Right lobe of liver (tissue), 6 donors: ENCODE measurements at regions not wholly inside any gene's neighbourhood (a gene's known extent, or its start where the extent isn't known, plus 50 kb on each side); places are given as distances from the start of the nearest gene placed in this dataset.
"Not testable (repeated sequence)": the region's sequence is repeated elsewhere in the genome, so short reads cannot be mapped to it uniquely, and the experiment has no call there.

ENCODE experiments used
- ATAC-seq, 4 donors: fragments of 200-7000 bp; cut with Tn5 transposase; one replicate each; pipeline ENCODE4 v1.9.1; 2020; ENCODE audit warnings: mild to moderate bottlenecking in 4 of 4, moderate library complexity in 4 of 4
- DNase-seq, 3 donors: peaks; one replicate each; pipeline ENCODE4 v3.0.0-alpha.2; 2020
- H3K27ac ChIP-seq, 3 donors: fragments of 200-600 bp; one replicate each; pipeline ENCODE4 v1.8.0; 2022
- H3K27me3 ChIP-seq, 2 donors: fragments of 200-600 bp; one replicate each; pipeline ENCODE4 v1.8.0; 2022
- H3K36me3 ChIP-seq, 4 donors: fragments of 200-600 bp; sonication (generic) in 1 of 4; one replicate each; pipeline versions ENCODE4 v1.5.1 to v1.8.0; 2017 to 2022; ENCODE audit warnings: control low read depth in 1 of 4
- H3K4me1 ChIP-seq, 4 donors: fragments of 200-600 bp; sonication (generic) in 1 of 4; one replicate each; pipeline versions ENCODE4 v1.5.1 to v1.8.0; 2017 to 2022; ENCODE audit warnings: control low read depth in 1 of 4
- H3K4me3 ChIP-seq, 3 donors: fragments of 200-600 bp; one replicate each; pipeline ENCODE4 v1.8.0; 2022
- H3K9me3 ChIP-seq, 4 donors: fragments of 200-600 bp; sonication (generic) in 1 of 4; one replicate each; pipeline versions ENCODE4 v1.5.1 to v1.8.0; 2017 to 2022; ENCODE audit warnings: control low read depth in 1 of 4
- POLR2A ChIP-seq: fragments of 450-650 bp; IDR thresholded peaks from one replicate; pipeline ENCODE4 v1.6.1; 2017; ENCODE audit warnings: antibody characterized with exemption, mild to moderate bottlenecking
- WGBS: methylation state at CpG from one replicate; pipeline ENCODE4 v1.1.6; 2018; ENCODE audit warnings: low coverage, low lambda C conversion rate; ENCODE audit not compliant: insufficient coverage; ENCODE audit errors: missing lambda C conversion rate; 5-methylcytosine and 5-hydroxymethylcytosine counted together
- intact Hi-C, 2 donors: fragments of 100-400 bp; cut with DNase I; formaldehyde crosslinking; loops; one replicate each; pipeline versions ENCODE4 v1.11.2 to v1.14.1; 2022
- TF ChIP-seq, protein P1 (sequence below), 4 donors: fragments of 200-600 bp in 3 of 4; fragments of 450-650 bp in 1 of 4; IDR thresholded peaks; one replicate each; pipeline versions ENCODE4 v1.5.1 to v1.8.0; 2016 to 2022; ENCODE audit warnings: antibody characterized with exemption in 4 of 4, mild to moderate bottlenecking in 2 of 4
- donor health status: DM: no; HTN: yes; CAD: no.
- donor health status: DM: no; HTN: no; CAD: no.
- donor health status: DM: no; HTN: no; CAD: no.
- donor health status: DM: no; HTN: yes; CAD: no.
- donor health status: DM: no; HTN: yes; CAD: no.

DNA sequence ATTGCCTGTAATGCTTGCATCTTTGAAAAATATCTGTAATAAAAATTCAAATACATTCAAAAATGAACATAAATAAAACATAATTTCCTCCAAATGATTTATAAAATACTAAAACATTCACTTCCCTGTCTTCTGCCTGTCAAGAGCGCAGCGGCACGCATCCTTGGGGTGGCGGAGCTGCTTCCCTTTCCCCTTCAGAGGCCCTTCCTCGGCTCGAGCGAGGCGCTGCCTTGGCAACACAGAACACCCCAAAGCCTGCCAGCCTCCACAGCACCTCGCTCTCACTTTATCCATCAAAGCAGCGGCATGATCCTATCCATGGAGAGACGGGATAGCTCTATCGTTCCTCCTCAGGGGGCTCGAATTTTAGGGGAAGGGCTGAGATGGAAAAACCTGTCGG is 146.2 kb downstream of the GXYLT1 start:
- Histone ChIP-seq H3K4me1 (no peaks in the 10 kb centered on the region), H3K36me3 (no peaks in the 10 kb centered on the region), H3K27ac (no peak overlapping the region), H3K4me3 (no peak overlapping the region), H3K27me3 (no peaks in the 10 kb centered on the region), H3K9me3 (no peaks in the 10 kb centered on the region)
- no peak for ATAC-seq
- WGBS = 61% methylated on average over 12 of the region's 14 CpGs
- no peak for DNase-seq
- intact Hi-C loops = no loop called here
- TF ChIP-seq POLR2A = no peak
- TF ChIP-seq, protein P1, sequence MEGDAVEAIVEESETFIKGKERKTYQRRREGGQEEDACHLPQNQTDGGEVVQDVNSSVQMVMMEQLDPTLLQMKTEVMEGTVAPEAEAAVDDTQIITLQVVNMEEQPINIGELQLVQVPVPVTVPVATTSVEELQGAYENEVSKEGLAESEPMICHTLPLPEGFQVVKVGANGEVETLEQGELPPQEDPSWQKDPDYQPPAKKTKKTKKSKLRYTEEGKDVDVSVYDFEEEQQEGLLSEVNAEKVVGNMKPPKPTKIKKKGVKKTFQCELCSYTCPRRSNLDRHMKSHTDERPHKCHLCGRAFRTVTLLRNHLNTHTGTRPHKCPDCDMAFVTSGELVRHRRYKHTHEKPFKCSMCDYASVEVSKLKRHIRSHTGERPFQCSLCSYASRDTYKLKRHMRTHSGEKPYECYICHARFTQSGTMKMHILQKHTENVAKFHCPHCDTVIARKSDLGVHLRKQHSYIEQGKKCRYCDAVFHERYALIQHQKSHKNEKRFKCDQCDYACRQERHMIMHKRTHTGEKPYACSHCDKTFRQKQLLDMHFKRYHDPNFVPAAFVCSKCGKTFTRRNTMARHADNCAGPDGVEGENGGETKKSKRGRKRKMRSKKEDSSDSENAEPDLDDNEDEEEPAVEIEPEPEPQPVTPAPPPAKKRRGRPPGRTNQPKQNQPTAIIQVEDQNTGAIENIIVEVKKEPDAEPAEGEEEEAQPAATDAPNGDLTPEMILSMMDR (IDR thresholded peaks at IDR 0.05) = no peak

DNA sequence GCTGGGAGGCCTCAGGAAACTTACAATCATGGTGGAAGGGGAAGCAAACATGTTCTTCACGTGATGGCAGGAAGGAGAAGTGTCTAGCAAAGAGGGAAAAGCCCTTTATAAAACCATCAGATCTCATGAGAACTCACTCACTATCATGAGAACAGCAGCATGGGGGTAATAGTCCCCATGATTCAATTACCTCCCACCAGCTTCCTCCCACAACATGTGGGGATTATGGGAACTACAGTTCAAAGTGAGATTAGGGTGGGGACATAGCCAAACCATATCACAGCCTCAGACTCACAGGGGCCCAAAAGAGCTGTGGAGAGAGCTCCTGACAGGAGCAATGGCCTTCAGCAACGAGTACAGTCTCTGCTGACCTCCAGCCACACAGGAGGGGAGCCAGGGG is 151.4 kb downstream of the GXYLT1 start:
- no peak for DNase-seq
- no peak overlapping the region for H3K4me3 ChIP-seq
- no peaks in the 10 kb centered on the region for H3K9me3 ChIP-seq
- TF ChIP-seq, protein P1 (IDR thresholded peaks at IDR 0.05) = no peak
- TF ChIP-seq POLR2A = no peak
- intact Hi-C loops = no loop called here
- ATAC-seq = no peak
- no peaks in the 10 kb centered on the region for H3K4me1 ChIP-seq
- H3K27ac ChIP-seq = no peak overlapping the region
- 41% methylated on average over 2 of the region's 2 CpGs for WGBS
- no peaks in the 10 kb centered on the region for H3K36me3 ChIP-seq
- H3K27me3 ChIP-seq = no peaks in the 10 kb centered on the region

- Histone ChIP-seq H3K4me3 (no peak overlapping the region), H3K27me3 (no peaks in the 10 kb centered on the region), H3K27ac (no peak overlapping the region), H3K9me3 (no peaks in the 10 kb centered on the region), H3K36me3 (no peaks in the 10 kb centered on the region), H3K4me1 (no peaks in the 10 kb centered on the region)
- intact Hi-C loops = no loop called here
- DNase-seq (no peak), ATAC-seq (no peak)
- 65% methylated on average over 3 of the region's 3 CpGs for WGBS
- no peak for TF ChIP-seq POLR2A
- TF ChIP-seq, protein P1 (IDR thresholded peaks at IDR 0.05) = no peak
Measured at GRCh38 chr12:41992692-41993215, 151.9 kb downstream of the GXYLT1 start.

DNA sequence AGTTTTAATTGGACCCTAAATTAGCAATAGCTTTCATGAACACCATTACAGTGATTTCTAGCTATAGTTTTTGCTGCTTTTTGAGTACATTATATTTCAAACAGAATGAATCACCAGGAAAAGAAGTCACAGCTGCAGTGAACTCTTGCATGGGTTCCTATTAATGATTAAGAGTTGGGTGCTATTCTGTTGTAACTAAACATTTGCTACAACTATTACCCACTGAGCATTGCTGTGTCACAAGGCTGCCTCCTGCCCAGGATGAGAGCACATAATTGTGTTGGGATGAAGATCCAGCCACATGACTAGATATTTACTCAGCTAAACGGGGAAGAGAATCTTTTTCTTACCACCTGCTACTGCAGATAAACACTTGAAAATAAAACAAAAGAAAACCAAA is 152.7 kb downstream of the GXYLT1 start:
- Histone ChIP-seq H3K4me3 (no peak overlapping the region), H3K9me3 (no peaks in the 10 kb centered on the region), H3K27me3 (no peaks in the 10 kb centered on the region), H3K27ac (no peak overlapping the region), H3K36me3 (no peaks in the 10 kb centered on the region), H3K4me1 (no peaks in the 10 kb centered on the region)
- intact Hi-C loops = no loop called here
- TF ChIP-seq POLR2A = no peak
- TF ChIP-seq, protein P1 (IDR thresholded peaks at IDR 0.05) = no peak
- ATAC-seq (peak in 1 of 4 donors; percentile 45), DNase-seq (no peak)
- WGBS = 40% methylated on average over 1 of the region's 1 CpG

- TF ChIP-seq, protein P1 (IDR thresholded peaks at IDR 0.05) = no peak
- no peak for TF ChIP-seq POLR2A
- Histone ChIP-seq H3K36me3 (no peaks in the 10 kb centered on the region), H3K4me3 (no peak overlapping the region), H3K27ac (no peak overlapping the region), H3K27me3 (no peaks in the 10 kb centered on the region), H3K9me3 (no peaks in the 10 kb centered on the region), H3K4me1 (no peaks in the 10 kb centered on the region)
- ATAC-seq = no peak
- intact Hi-C loops = no loop called here
- no peak for DNase-seq
- 79% methylated on average over 2 of the region's 2 CpGs for WGBS
Measured at GRCh38 chr12:41988715-41989114, 156.0 kb downstream of the GXYLT1 start.

GRCh38 chr12:41986513-41986912 is 158.2 kb downstream of the GXYLT1 start:
- H3K4me3 ChIP-seq, H3K9me3 ChIP-seq, H3K27me3 ChIP-seq, H3K27ac ChIP-seq, H3K4me1 ChIP-seq, DNase-seq, intact Hi-C loops, ATAC-seq, H3K36me3 ChIP-seq: not testable (repeated sequence)
- 83% methylated on average over 2 of the region's 2 CpGs for WGBS
